ENCODE measurements at regions not wholly inside any gene's neighbourhood (a gene's known extent, or its start where the extent isn't known, plus 50 kb on each side); places are given as distances from the start of the nearest gene placed in this dataset.

DNA sequence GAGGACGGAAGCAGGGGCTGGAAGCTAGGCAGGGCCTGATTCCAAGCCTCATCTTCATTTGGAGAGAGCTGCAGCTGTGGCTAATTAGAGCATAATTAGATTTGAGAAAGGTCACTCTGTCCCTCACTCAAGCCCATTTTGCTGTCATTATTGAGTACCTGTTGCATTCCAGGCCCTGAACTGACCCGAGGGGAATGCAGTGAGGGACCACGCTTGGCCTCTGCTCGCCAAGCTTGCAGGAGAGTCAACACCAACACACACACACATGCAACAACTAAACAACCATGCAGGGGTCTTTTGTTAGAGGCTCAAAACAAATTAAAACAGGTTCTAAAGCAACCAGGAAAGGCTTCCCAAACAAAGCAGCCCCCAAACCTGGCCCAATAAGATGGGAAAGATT is 52.7 kb upstream of the MAMLD1 start:
- DNase-seq = no peak

DNA sequence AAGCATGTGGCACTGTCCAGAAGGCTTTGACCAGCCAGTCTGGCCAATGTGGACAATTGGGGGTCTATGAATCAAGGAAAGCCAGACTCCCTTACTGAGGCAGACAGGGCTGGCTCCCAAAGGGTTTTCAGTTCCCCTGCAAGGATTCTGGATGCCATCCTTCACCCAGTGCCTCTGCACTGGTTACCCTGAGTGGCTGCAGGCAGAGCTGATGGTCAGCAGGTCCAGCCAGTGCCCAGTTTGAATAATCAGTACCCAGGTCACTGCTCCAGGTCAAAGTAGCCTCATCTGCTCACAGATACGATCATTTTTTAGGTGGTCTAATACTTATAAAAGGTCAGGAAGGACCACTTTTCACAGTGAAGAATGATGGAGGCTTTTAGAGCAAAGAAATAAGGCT is 52.2 kb upstream of the MAMLD1 start:
- no peak for DNase-seq

DNA sequence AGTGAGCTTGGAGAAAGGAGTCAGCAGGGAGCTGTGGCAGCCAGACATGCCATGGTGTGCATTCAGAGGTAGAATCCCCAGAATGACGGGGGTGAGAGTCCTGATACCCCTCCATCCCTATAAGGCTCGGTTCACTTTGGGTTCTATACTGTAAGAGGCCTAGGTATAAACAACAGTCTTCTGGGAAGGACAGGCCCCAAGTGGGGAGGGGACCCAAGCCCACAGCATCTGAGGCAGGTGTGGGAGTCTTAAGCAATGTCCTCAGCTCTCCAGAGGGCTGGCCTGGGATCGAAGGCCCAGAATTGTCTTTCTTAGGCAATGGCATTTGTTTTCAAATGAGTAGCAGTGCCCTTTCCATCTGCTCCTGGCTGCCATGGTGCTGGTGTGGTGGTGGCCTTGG is 50.2 kb upstream of the MAMLD1 start:
- no peak for DNase-seq

All from activated naive CD4-positive, alpha-beta T cell treated with anti-CD3 and anti-CD28 coated beads, Interleukin-2, amount 50 U/mL, for 16 hours (primary cell).